ENCODE measurements at regions not wholly inside any gene's neighbourhood (a gene's known extent, or its start where the extent isn't known, plus 50 kb on each side); places are given as distances from the start of the nearest gene placed in this dataset.
A peak's percentile ranks its signal among the peaks of the same experiment; 100 is the strongest.

- no peak for DNase-seq (ENCODE audit: low spot score)
Observed at GRCh38 chr5:20559845-20560244, 571.8 kb upstream of the CDH18 start.

GRCh38 chr5:20556115-20556763 lies 568.2 kb upstream of the CDH18 start:
- DNase-seq (ENCODE audit: low spot score) = peak; percentile 42

GRCh38 chr5:20555034-20555433 lies 567.0 kb upstream of the CDH18 start:
- DNase-seq (ENCODE audit: low spot score) = peak; percentile 46

- no peak for DNase-seq (ENCODE audit: low spot score)
Observed at GRCh38 chr5:20554001-20554400, 566.0 kb upstream of the CDH18 start.

GRCh38 chr5:20537911-20538703 lies 550.1 kb upstream of the CDH18 start:
- no peak for DNase-seq (ENCODE audit: low spot score)

GRCh38 chr5:20536813-20537212 lies 548.8 kb upstream of the CDH18 start:
- DNase-seq (ENCODE audit: low spot score) = no peak

- DNase-seq (ENCODE audit: low spot score) = no peak
Observed at GRCh38 chr5:20536341-20536740, 548.3 kb upstream of the CDH18 start.

- no peak for DNase-seq (ENCODE audit: low spot score)
Observed at GRCh38 chr5:20528471-20528870, 540.5 kb upstream of the CDH18 start.

- DNase-seq (ENCODE audit: low spot score) = peak; percentile 66
Observed at GRCh38 chr5:20524991-20525529, 537.1 kb upstream of the CDH18 start.

GRCh38 chr5:20522905-20523482 lies 535.0 kb upstream of the CDH18 start:
- DNase-seq (ENCODE audit: low spot score) = no peak

- no peak for DNase-seq (ENCODE audit: low spot score)
Observed at GRCh38 chr5:20515606-20516005, 527.6 kb upstream of the CDH18 start.

- DNase-seq (ENCODE audit: low spot score) = peak; percentile 34
Observed at GRCh38 chr5:20514145-20514544, 526.1 kb upstream of the CDH18 start.

- DNase-seq (ENCODE audit: low spot score) = no peak
Observed at GRCh38 chr5:20500546-20500945, 512.5 kb upstream of the CDH18 start.

- no peak for DNase-seq (ENCODE audit: low spot score)
Observed at GRCh38 chr5:20498926-20499325, 510.9 kb upstream of the CDH18 start.

GRCh38 chr5:20498102-20498501 lies 510.1 kb upstream of the CDH18 start:
- DNase-seq (ENCODE audit: low spot score) = no peak

GRCh38 chr5:20497356-20497755 lies 509.4 kb upstream of the CDH18 start:
- DNase-seq (ENCODE audit: low spot score) = no peak

GRCh38 chr5:20494706-20495105 lies 506.7 kb upstream of the CDH18 start:
- DNase-seq (ENCODE audit: low spot score) = no peak

- DNase-seq (ENCODE audit: low spot score) = no peak
Observed at GRCh38 chr5:20486826-20487225, 498.8 kb upstream of the CDH18 start.

- DNase-seq (ENCODE audit: low spot score) = peak; percentile 51
Observed at GRCh38 chr5:20476016-20476415, 488.0 kb upstream of the CDH18 start.

GRCh38 chr5:20470997-20471396 lies 483.0 kb upstream of the CDH18 start:
- no peak for DNase-seq (ENCODE audit: low spot score)

GRCh38 chr5:20469792-20470191 lies 481.8 kb upstream of the CDH18 start:
- DNase-seq (ENCODE audit: low spot score) = no peak

GRCh38 chr5:20469390-20469789 lies 481.4 kb upstream of the CDH18 start:
- DNase-seq (ENCODE audit: low spot score) = no peak

GRCh38 chr5:20466512-20466911 lies 478.5 kb upstream of the CDH18 start:
- no peak for DNase-seq (ENCODE audit: low spot score)
